ENCODE measurements at regions not wholly inside any gene's neighbourhood (a gene's known extent, or its start where the extent isn't known, plus 50 kb on each side); places are given as distances from the start of the nearest gene placed in this dataset.
A peak's percentile ranks its signal among the peaks of the same experiment; 100 is the strongest.

GRCh38 chr7:148480479-148481146 is 110.0 kb upstream of the C7orf33 start:
- ATAC-seq (no peak), DNase-seq (ENCODE audit: low spot score) (no peak)
- H3K4me2 ChIP-seq, result no peak overlapping the region
- H3K4me1 ChIP-seq (ENCODE audit: insufficient read depth), result peaks cover 17% of the 10 kb centered on the region
- no peak overlapping the region for H3K4me3 ChIP-seq
- no peaks in the 10 kb centered on the region for H3K27me3 ChIP-seq (ENCODE audit: insufficient read depth)
- Mint-ChIP-seq H3K27me3 (ENCODE audit: insufficient read depth, low read depth, poor library complexity) (no peaks in the 10 kb centered on the region), H3K36me3 (ENCODE audit: low read depth) (no peaks in the 10 kb centered on the region), H3K27ac (no peak overlapping the region), H3K9me3 (no peaks in the 10 kb centered on the region; the same call in 2 of the 3 replicates), H3K4me1 (peaks cover 12% of the 10 kb centered on the region), H3K4me3 (no peak overlapping the region)
- no peaks in the 10 kb centered on the region for H4K20me1 ChIP-seq (replicated peaks; ENCODE audit: insufficient read depth)
- H3F3A ChIP-seq (replicated peaks; ENCODE audit: low read depth), result no peaks in the 10 kb centered on the region
- H3K27ac ChIP-seq (ENCODE audit: low read depth), result no peak overlapping the region
- TF ChIP-seq CREB1 (CRISPR knock-in tag; IDR thresholded peaks at IDR 0.05; ENCODE audit: low read depth) (no peak), REST (IDR thresholded peaks at IDR 0.05; ENCODE audit: unreplicated experiment) (no peak), ZNF331 (CRISPR knock-in tag; IDR thresholded peaks at IDR 0.05; ENCODE audit: low read depth) (no peak), JUNB (IDR thresholded peaks at IDR 0.05; ENCODE audit: unreplicated experiment) (no peak), POLR2AphosphoS5 (IDR thresholded peaks at IDR 0.05; ENCODE audit: low read depth) (no peak), STAT1 (IDR thresholded peaks at IDR 0.05; ENCODE audit: unreplicated experiment) (no peak), CTCF (conservative IDR thresholded peaks at IDR 0.05; ENCODE audit: low read depth in 2 of 2) (peak in 1 of 2 experiments; percentile 42; a peak in 2 of 4 replicates)
- H3K9me2 ChIP-seq (ENCODE audit: insufficient read depth), result no peaks in the 10 kb centered on the region; the same call in 1 of the 2 replicates
- no peaks in the 10 kb centered on the region for H3K36me3 ChIP-seq (ENCODE audit: insufficient read depth)
- H2AFZ ChIP-seq, result no peak overlapping the region; the same call in 1 of the 2 replicates
- no peaks in the 10 kb centered on the region for H3K79me2 ChIP-seq (replicated peaks; ENCODE audit: insufficient read depth)

GRCh38 chr7:148481147-148481526 is 109.4 kb upstream of the C7orf33 start:
- DNase-seq (ENCODE audit: low spot score) (no peak), ATAC-seq (no peak)
- Mint-ChIP-seq H3K36me3 (ENCODE audit: low read depth) (no peaks in the 10 kb centered on the region), H3K9me3 (no peaks in the 10 kb centered on the region; the same call in 2 of the 3 replicates), H3K27me3 (ENCODE audit: insufficient read depth, low read depth, poor library complexity) (no peaks in the 10 kb centered on the region), H3K4me1 (peaks cover 12% of the 10 kb centered on the region), H3K27ac (no peak overlapping the region), H3K4me3 (no peak overlapping the region)
- Histone ChIP-seq H3K4me2 (no peak overlapping the region), H3K36me3 (ENCODE audit: insufficient read depth) (no peaks in the 10 kb centered on the region), H3K4me3 (no peak overlapping the region), H2AFZ (no peak overlapping the region), H3K79me2 (replicated peaks; ENCODE audit: insufficient read depth) (no peaks in the 10 kb centered on the region), H4K20me1 (replicated peaks; ENCODE audit: insufficient read depth) (no peaks in the 10 kb centered on the region), H3F3A (replicated peaks; ENCODE audit: low read depth) (no peaks in the 10 kb centered on the region), H3K4me1 (ENCODE audit: insufficient read depth) (peaks cover 17% of the 10 kb centered on the region), H3K27ac (ENCODE audit: low read depth) (no peak overlapping the region), H3K27me3 (ENCODE audit: insufficient read depth) (no peaks in the 10 kb centered on the region), H3K9me2 (ENCODE audit: insufficient read depth) (no peaks in the 10 kb centered on the region; the same call in 1 of the 2 replicates)
- no peak for TF ChIP-seq ETS1 (IDR thresholded peaks at IDR 0.05)
- no peak for TF ChIP-seq JUNB (IDR thresholded peaks at IDR 0.05; ENCODE audit: unreplicated experiment)
- TF ChIP-seq CTCF (conservative IDR thresholded peaks at IDR 0.05; ENCODE audit: low read depth in 2 of 2), result no peak
- TF ChIP-seq ZNF114 (CRISPR knock-in tag; IDR thresholded peaks at IDR 0.05), result no peak
- no peak for TF ChIP-seq ZNF331 (CRISPR knock-in tag; IDR thresholded peaks at IDR 0.05; ENCODE audit: low read depth)
- TF ChIP-seq EZH2phosphoT487 (IDR thresholded peaks at IDR 0.05; ENCODE audit: unreplicated experiment), result no peak
- no peak for TF ChIP-seq POLR2AphosphoS5 (IDR thresholded peaks at IDR 0.05; ENCODE audit: low read depth)
- TF ChIP-seq STAT1 (IDR thresholded peaks at IDR 0.05; ENCODE audit: unreplicated experiment), result no peak
- TF ChIP-seq REST (IDR thresholded peaks at IDR 0.05; ENCODE audit: unreplicated experiment), result no peak
- TF ChIP-seq CREB1 (CRISPR knock-in tag; IDR thresholded peaks at IDR 0.05; ENCODE audit: low read depth), result no peak
